HL-60 (cell line): ENCODE measurements at regions not wholly inside any gene's neighbourhood (a gene's known extent, or its start where the extent isn't known, plus 50 kb on each side); places are given as distances from the start of the nearest gene placed in this dataset.

ENCODE experiments used
- CTCF ChIP-seq: IDR thresholded peaks from one replicate; pipeline ENCODE4 v1.5.1; 2011; ENCODE audit warnings: low read length, control low read depth, inconsistent platforms; ENCODE audit not compliant: insufficient read depth
- POLR2AphosphoS5 ChIP-seq: IDR thresholded peaks from 2 replicates; pipeline ENCODE4 v1.6.1; 2012; ENCODE audit warnings: low read depth
- REST ChIP-seq: IDR thresholded peaks from 2 replicates; pipeline ENCODE4 v1.6.1; 2012; ENCODE audit warnings: low read depth; ENCODE audit not compliant: insufficient replicate concordance
- SPI1 ChIP-seq: IDR thresholded peaks from 2 replicates; pipeline ENCODE4 v1.6.1; 2012; ENCODE audit warnings: low read depth, mild to moderate bottlenecking, borderline replicate concordance

DNA sequence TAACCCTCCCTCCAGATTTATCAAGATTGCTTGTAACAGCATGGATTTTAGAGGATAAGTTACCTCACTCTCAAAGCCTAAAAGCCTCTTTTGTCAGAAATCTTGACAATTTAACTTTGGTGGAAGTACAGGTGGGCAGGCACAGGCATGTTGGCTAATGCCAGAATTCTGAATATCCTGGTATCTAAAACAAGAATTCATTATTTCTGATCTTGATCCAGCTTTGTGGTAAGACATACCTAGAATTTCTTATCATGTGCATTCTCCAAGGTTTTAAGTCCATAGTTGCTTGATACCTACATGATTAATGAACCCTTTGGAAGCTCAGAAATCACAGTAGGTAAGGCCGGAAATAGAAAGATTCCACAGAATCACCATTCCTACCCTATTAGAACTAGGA lies 109.9 kb upstream of the TTC14 start:
- no peak for TF ChIP-seq POLR2AphosphoS5
- no peak for TF ChIP-seq CTCF
- no peak for TF ChIP-seq SPI1
- TF ChIP-seq REST: no peak
